Pancreas (tissue), 10 donors: ENCODE measurements at regions not wholly inside any gene's neighbourhood (a gene's known extent, or its start where the extent isn't known, plus 50 kb on each side); places are given as distances from the start of the nearest gene placed in this dataset.
A peak's percentile ranks its signal among the peaks of the same experiment; 100 is the strongest.

Experiments used
- ATAC-seq, 4 donors: fragments of 200-7000 bp; cut with Tn5 transposase; one replicate each; pipeline versions ENCODE4 v1.8.0 to v1.9.1; 2020; ENCODE audit warnings: mild to moderate bottlenecking in 4 of 4, moderate library complexity in 4 of 4
- DNase-seq, 6 donors: peaks; one replicate each; pipeline ENCODE4 v3.0.0-alpha.2; 2020
- FAIRE-seq: peaks from 2 replicates; lab custom pipeline; 2012; peaks lifted over from hg19 to GRCh38; lab: Jason Lieb, UNC
- H3K27ac ChIP-seq, 4 donors: fragments of 200-600 bp; sonication (generic); 1 replicate in 3 of 4; 2 replicates in 1 of 4; pipeline versions ENCODE4 v1.5.0 to v1.8.0; 2020
- H3K27me3 ChIP-seq, 4 donors: fragments of 200-600 bp; one replicate each; pipeline ENCODE4 v1.8.0; 2021
- H3K36me3 ChIP-seq, 3 donors: fragments of 200-600 bp; sonication (generic) in 1 of 3; one replicate each; pipeline versions ENCODE4 v1.5.0 to v1.8.0; 2020 to 2021
- H3K4me1 ChIP-seq, 3 donors: fragments of 200-600 bp; one replicate each; pipeline ENCODE4 v1.8.0; 2021
- H3K4me3 ChIP-seq, 4 donors: fragments of 200-600 bp; sonication (generic) in 2 of 4; one replicate each; pipeline versions ENCODE4 v1.5.0 to v1.8.0; 2020 to 2021
- H3K9me3 ChIP-seq, 4 donors: fragments of 200-600 bp; one replicate each; pipeline ENCODE4 v1.8.0; 2021
- CTCF ChIP-seq, 4 donors: fragments of 200-600 bp; sonication (generic) in 3 of 4; IDR thresholded peaks; one replicate each; pipeline versions ENCODE4 v1.5.0 to v1.8.0; 2021; ENCODE audit warnings: antibody characterized with exemption in 4 of 4
- WGBS, 2 donors: extraction: QIAGEN DNeasy Blood & Tissue Kit; methylation state at CpG; one replicate each; pipeline ENCODE4 v1.1.7; 2013; 5-methylcytosine and 5-hydroxymethylcytosine counted together
- intact Hi-C, 3 donors: fragments of 100-400 bp; cut with DNase I; formaldehyde crosslinking; loops; one replicate each; pipeline versions ENCODE4 v1.11.1 to v1.14.2; 2022
- donor health status: healthy with polysubstance abuse.
- donor health status: DM: no; HTN: no; CAD: no; lungs with moderate emphysema.
- donor health status: DM: no; HTN: no; CAD: no.
- donor health status: control.
- donor health status: control.
- donor health status: Bipolar disorder and iron deficiency.
- donor health status: DM: yes; HTN: yes; CAD: no.
- donor health status: DM: no; HTN: no; CAD: no.
- donor health status: DM: no; HTN: no; CAD: no.
- donor health status: DM: yes; HTN: yes; CAD: no.

GRCh38 chr1:80534606-80535360, 1266.0 kb upstream of the ADGRL2 start:
- Histone ChIP-seq H3K36me3 (no peaks in the 10 kb centered on the region), H3K4me3 (no peak overlapping the region), H3K4me1 (peaks cover 0 to 3% (median 0%) of the 10 kb centered on the region in 3 donors), H3K27ac (no peak overlapping the region), H3K9me3 (no peaks in the 10 kb centered on the region), H3K27me3 (no peaks in the 10 kb centered on the region)
- WGBS, 2 donors: 60 to 64% methylated on average over 2 of the region's 2 CpGs
- TF ChIP-seq CTCF (IDR thresholded peaks at IDR 0.05): no peak
- intact Hi-C loops: no loop called here
- no peak for DNase-seq
- ATAC-seq: peak in 2 of 4 donors; percentile 32 to 52
- FAIRE-seq: no peak

GRCh38 chr1:80533775-80534334, 1266.9 kb upstream of the ADGRL2 start:
- DNase-seq (no peak), ATAC-seq (peak in 1 of 4 donors; percentile 28), FAIRE-seq (no peak)
- intact Hi-C loops: no loop called here
- no peaks in the 10 kb centered on the region for H3K9me3 ChIP-seq
- WGBS, 2 donors: 3 to 5% methylated on average over 2 of the region's 2 CpGs
- no peaks in the 10 kb centered on the region for H3K27me3 ChIP-seq
- H3K27ac ChIP-seq: no peak overlapping the region
- H3K36me3 ChIP-seq: no peaks in the 10 kb centered on the region
- H3K4me1 ChIP-seq: peaks cover 0 to 3% (median 0%) of the 10 kb centered on the region in 3 donors
- no peak for TF ChIP-seq CTCF (IDR thresholded peaks at IDR 0.05)
- H3K4me3 ChIP-seq: no peak overlapping the region

- Histone ChIP-seq H3K36me3 (no peaks in the 10 kb centered on the region), H3K4me3 (no peak overlapping the region), H3K27me3 (no peaks in the 10 kb centered on the region), H3K4me1 (peaks cover 0 to 3% (median 0%) of the 10 kb centered on the region in 3 donors), H3K9me3 (no peaks in the 10 kb centered on the region), H3K27ac (no peak overlapping the region)
- intact Hi-C loops: no loop called here
- no peak for DNase-seq
- no peak for TF ChIP-seq CTCF (IDR thresholded peaks at IDR 0.05)
- 26 to 31% methylated on average over 2 of the region's 2 CpGs for WGBS, 2 donors
- no peak for ATAC-seq
- no peak for FAIRE-seq
These were observed 1267.6 kb upstream of the ADGRL2 start for GRCh38 chr1:80533093-80533492.

GRCh38 chr1:80531182-80531581, 1269.6 kb upstream of the ADGRL2 start:
- Histone ChIP-seq H3K9me3 (no peaks in the 10 kb centered on the region), H3K4me1 (peaks cover 0 to 3% (median 0%) of the 10 kb centered on the region in 3 donors), H3K4me3 (no peak overlapping the region), H3K36me3 (no peaks in the 10 kb centered on the region), H3K27ac (no peak overlapping the region), H3K27me3 (no peaks in the 10 kb centered on the region)
- FAIRE-seq (no peak), DNase-seq (no peak), ATAC-seq (no peak)
- WGBS, 2 donors: 39 to 60% methylated on average over 2 of the region's 2 CpGs
- intact Hi-C loops: no loop called here
- no peak for TF ChIP-seq CTCF (IDR thresholded peaks at IDR 0.05)

GRCh38 chr1:80529546-80529945, 1271.2 kb upstream of the ADGRL2 start:
- no peak for ATAC-seq
- no peak for TF ChIP-seq CTCF (IDR thresholded peaks at IDR 0.05)
- Histone ChIP-seq H3K36me3 (no peaks in the 10 kb centered on the region), H3K9me3 (no peaks in the 10 kb centered on the region), H3K4me1 (peaks cover 0 to 3% (median 0%) of the 10 kb centered on the region in 3 donors), H3K4me3 (no peak overlapping the region), H3K27ac (no peak overlapping the region), H3K27me3 (no peaks in the 10 kb centered on the region)
- intact Hi-C loops: no loop called here
- WGBS, 2 donors: 63 to 85% methylated on average over 2 of the region's 2 CpGs
- DNase-seq: no peak
- no peak for FAIRE-seq
